ENCODE measurements at regions not wholly inside any gene's neighbourhood (a gene's known extent, or its start where the extent isn't known, plus 50 kb on each side); places are given as distances from the start of the nearest gene placed in this dataset.
A peak's percentile ranks its signal among the peaks of the same experiment; 100 is the strongest.

GRCh38 chr12:111056618-111057521 is 136.5 kb upstream of the MYL2 start:
- TF ChIP-seq CTCF (IDR thresholded peaks at IDR 0.05) (no peak), POLR2A (IDR thresholded peaks at IDR 0.05) (no peak)
- peak overlapping the region in 1 of 12 donors; percentile 82 for H3K27ac ChIP-seq
- no peaks in the 10 kb centered on the region for H3K36me3 ChIP-seq
- peak in 3 of 4 donors; percentile 10 to 63 (median 53) for ATAC-seq
- DNase-seq = no peak
- peaks cover 0 to 11% (median 0%) of the 10 kb centered on the region in 12 donors for H3K4me1 ChIP-seq
- intact Hi-C loops (cut with DNase I) = no loop called here
- peaks cover 0 to 3% (median 0%) of the 10 kb centered on the region in 12 donors for H3K9me3 ChIP-seq
- H3K4me3 ChIP-seq = no peak overlapping the region
- WGBS, 4 donors = 72 to 76% (median 75%) methylated on average over 8 of the region's 8 CpGs
- H3K27me3 ChIP-seq = peaks cover 0 to 5% (median 0%) of the 10 kb centered on the region in 9 donors

- H3K27ac ChIP-seq = no peak overlapping the region
- peaks cover 0 to 11% (median 0%) of the 10 kb centered on the region in 12 donors for H3K4me1 ChIP-seq
- H3K36me3 ChIP-seq = no peaks in the 10 kb centered on the region
- H3K27me3 ChIP-seq = peaks cover 0 to 5% (median 0%) of the 10 kb centered on the region in 9 donors
- no peak for DNase-seq
- WGBS, 4 donors = 78 to 87% (median 82%) methylated on average over 9 to 17 of the region's 17 CpGs
- no peak for TF ChIP-seq CTCF (IDR thresholded peaks at IDR 0.05)
- TF ChIP-seq POLR2A (IDR thresholded peaks at IDR 0.05) = no peak
- H3K9me3 ChIP-seq = peaks cover 0 to 12% (median 0%) of the 10 kb centered on the region in 12 donors
- intact Hi-C loops (cut with DNase I) = no loop called here
- no peak for ATAC-seq
- H3K4me3 ChIP-seq = no peak overlapping the region
Observed at GRCh38 chr12:111055181-111055880, 135.0 kb upstream of the MYL2 start.

GRCh38 chr12:111048991-111049390 is 128.6 kb upstream of the MYL2 start:
- Histone ChIP-seq H3K27me3 (peaks cover 0 to 16% (median 0%) of the 10 kb centered on the region in 9 donors), H3K4me1 (no peaks in the 10 kb centered on the region), H3K4me3 (no peak overlapping the region), H3K36me3 (no peaks in the 10 kb centered on the region), H3K27ac (no peak overlapping the region), H3K9me3 (peaks cover 0 to 12% (median 0%) of the 10 kb centered on the region in 12 donors)
- no peak for TF ChIP-seq POLR2A (IDR thresholded peaks at IDR 0.05)
- TF ChIP-seq CTCF (IDR thresholded peaks at IDR 0.05) = no peak
- no peak for ATAC-seq
- DNase-seq = no peak
- WGBS, 4 donors = 76 to 80% (median 79%) methylated on average over 2 of the region's 2 CpGs
- intact Hi-C loops (cut with DNase I) = no loop called here

GRCh38 chr12:111046896-111047295 is 126.5 kb upstream of the MYL2 start:
- peaks cover 0 to 10% (median 0%) of the 10 kb centered on the region in 9 donors for H3K27me3 ChIP-seq
- intact Hi-C loops (cut with DNase I) = no loop called here
- no peaks in the 10 kb centered on the region for H3K36me3 ChIP-seq
- 70 to 80% (median 77%) methylated on average over 22 of the region's 22 CpGs for WGBS, 4 donors
- peaks cover 0 to 9% (median 0%) of the 10 kb centered on the region in 12 donors for H3K9me3 ChIP-seq
- DNase-seq (no peak), ATAC-seq (no peak)
- TF ChIP-seq CTCF (IDR thresholded peaks at IDR 0.05) = no peak
- no peak for TF ChIP-seq POLR2A (IDR thresholded peaks at IDR 0.05)
- H3K4me3 ChIP-seq = no peak overlapping the region
- no peak overlapping the region for H3K27ac ChIP-seq
- H3K4me1 ChIP-seq = no peaks in the 10 kb centered on the region

All from heart left ventricle (tissue), 16 donors.